ENCODE measurements at regions not wholly inside any gene's neighbourhood (a gene's known extent, or its start where the extent isn't known, plus 50 kb on each side); places are given as distances from the start of the nearest gene placed in this dataset.

- ChIA-PET CTCF (no interaction called here), SMC1A (ENCODE audit: uncharacterized antibody, unreplicated experiment) (no interaction called here), RAD21 (ENCODE audit: unreplicated experiment) (no interaction called here), POLR2A (interaction anchor here (0.5 kb wide), 1 partner anchor 1700 kb away, joined by 4 read pairs; no protein-coding TSS in a partner anchor)
- H4K20me1 ChIP-seq (ENCODE audit: control insufficient read depth, insufficient read depth), result no peaks in the 10 kb centered on the region
- H2AFZ ChIP-seq (ENCODE audit: control insufficient read depth, low read depth, low read length), result no peak overlapping the region
- H3K79me2 ChIP-seq (ENCODE audit: control insufficient read depth, insufficient read depth, low read length), result no peaks in the 10 kb centered on the region
- FAIRE-seq (no peak), DNase-seq (ENCODE audit: low read depth, low spot score) (no peak), ATAC-seq (no peak)
- no peak overlapping the region for H3K9ac ChIP-seq (ENCODE audit: control insufficient read depth, insufficient read depth, low read length)
- H3K36me3 ChIP-seq (ENCODE audit: control insufficient read depth in 2 of 2, insufficient read depth in 2 of 2, low read length in 1 of 2), result no peaks in the 10 kb centered on the region
- BruUV-seq (replicated peaks), result no TSS peak
- no peak overlapping the region for H3K4me2 ChIP-seq (ENCODE audit: control insufficient read depth, insufficient read depth)
- in situ Hi-C loops (cut with MboI) (no loop called here), intact Hi-C loops (cut with micrococcal nuclease; ENCODE audit: unreplicated experiment) (no loop called here)
- H3K9me3 ChIP-seq (replicated peaks; ENCODE audit: control insufficient read depth, insufficient read depth, low read length), result no peaks in the 10 kb centered on the region
- no peaks in the 10 kb centered on the region for H3K27me3 ChIP-seq (replicated peaks in 1 of 2; ENCODE audit: control insufficient read depth in 2 of 2, insufficient read depth in 2 of 2, low read length in 1 of 2)
- no peak overlapping the region for H3K27ac ChIP-seq (ENCODE audit: control insufficient read depth, insufficient read depth)
- TF ChIP-seq CBFB (IDR thresholded peaks at IDR 0.05; ENCODE audit: low read depth), result no peak
- no peak for TF ChIP-seq HCFC1 (IDR thresholded peaks at IDR 0.05; ENCODE audit: low read length)
- H3K4me1 ChIP-seq (ENCODE audit: control insufficient read depth, insufficient read depth, low read length), result no peaks in the 10 kb centered on the region
- WGBS (ENCODE audit: insufficient coverage, insufficient replicate concordance, low lambda C conversion rate, missing lambda C conversion rate), result 52% methylated on average over 2 of the region's 2 CpGs
- H3K4me3 ChIP-seq, result no peak overlapping the region
These were observed 107.6 kb upstream of the PLCXD3 start for GRCh38 chr5:41617843-41618515.

GRCh38 chr5:41610386-41610785, 100.0 kb upstream of the PLCXD3 start:
- Histone ChIP-seq H3K9ac (ENCODE audit: control insufficient read depth, insufficient read depth, low read length) (no peak overlapping the region), H4K20me1 (ENCODE audit: control insufficient read depth, insufficient read depth) (no peaks in the 10 kb centered on the region), H3K27me3 (replicated peaks in 1 of 2; ENCODE audit: control insufficient read depth in 2 of 2, insufficient read depth in 2 of 2, low read length in 1 of 2) (no peaks in the 10 kb centered on the region), H3K4me1 (ENCODE audit: control insufficient read depth, insufficient read depth, low read length) (no peaks in the 10 kb centered on the region), H3K36me3 (ENCODE audit: control insufficient read depth in 2 of 2, insufficient read depth in 2 of 2, low read length in 1 of 2) (no peaks in the 10 kb centered on the region), H3K4me3 (no peak overlapping the region), H3K9me3 (replicated peaks; ENCODE audit: control insufficient read depth, insufficient read depth, low read length) (no peaks in the 10 kb centered on the region), H2AFZ (ENCODE audit: control insufficient read depth, low read depth, low read length) (no peak overlapping the region), H3K4me2 (ENCODE audit: control insufficient read depth, insufficient read depth) (no peak overlapping the region), H3K79me2 (ENCODE audit: control insufficient read depth, insufficient read depth, low read length) (no peaks in the 10 kb centered on the region), H3K27ac (ENCODE audit: control insufficient read depth, insufficient read depth) (no peak overlapping the region)
- no TSS peak for BruUV-seq (replicated peaks)
- POLR2A ChIA-PET, result no interaction called here
- DNase-seq (ENCODE audit: low read depth, low spot score), result no peak
- SMC1A ChIA-PET (ENCODE audit: uncharacterized antibody, unreplicated experiment), result interaction anchor here (1.0 kb wide), 1 partner anchor 10 kb away, joined by 4 read pairs; no protein-coding TSS in a partner anchor
- RAD21 ChIA-PET (ENCODE audit: unreplicated experiment), result no interaction called here
- intact Hi-C loops (cut with micrococcal nuclease; ENCODE audit: unreplicated experiment) (no loop called here), in situ Hi-C loops (cut with MboI) (no loop called here)
- no peak for ATAC-seq
- CTCF ChIA-PET, result no interaction called here
- WGBS (ENCODE audit: insufficient coverage, insufficient replicate concordance, low lambda C conversion rate, missing lambda C conversion rate), result 0% methylated on average over 1 of the region's 1 CpG
- FAIRE-seq, result no peak
- TF ChIP-seq KDM1A (IDR thresholded peaks at IDR 0.05; ENCODE audit: borderline replicate concordance) (no peak), SMAD5 (IDR thresholded peaks at IDR 0.05; ENCODE audit: low read depth) (no peak), TARDBP (IDR thresholded peaks at IDR 0.05; ENCODE audit: borderline replicate concordance) (no peak), IRF3 (IDR thresholded peaks at IDR 0.05) (no peak), E2F8 (IDR thresholded peaks at IDR 0.05; ENCODE audit: low read depth, partially characterized antibody) (no peak), MEF2A (IDR thresholded peaks at IDR 0.05; ENCODE audit: insufficient read depth, low read depth, low read length) (no peak), RB1 (IDR thresholded peaks at IDR 0.05; ENCODE audit: borderline replicate concordance) (no peak), SUPT20H (IDR thresholded peaks at IDR 0.05; ENCODE audit: borderline replicate concordance, control insufficient read depth, low read depth, low read length) (no peak), NR2C1 (IDR thresholded peaks at IDR 0.05) (no peak), KAT2A (conservative IDR thresholded peaks at IDR 0.05; ENCODE audit: control insufficient read depth, low read depth, low read length) (no peak), CBFB (IDR thresholded peaks at IDR 0.05; ENCODE audit: low read depth) (no peak), MLLT1 (IDR thresholded peaks at IDR 0.05) (no peak)
